IPS-18c (cell line): ENCODE measurements at regions not wholly inside any gene's neighbourhood (a gene's known extent, or its start where the extent isn't known, plus 50 kb on each side); places are given as distances from the start of the nearest gene placed in this dataset.

ENCODE experiments used
- H3K4me3 ChIP-seq: 2 replicates; pipeline ENCODE4 v1.7.0; 2013; ENCODE audit warnings: low read depth, mild to moderate bottlenecking, low read length, moderate library complexity; ENCODE audit not compliant: insufficient read depth
- H3K9me3 ChIP-seq: one replicate; pipeline ENCODE4 v1.6.1; 2013; ENCODE audit warnings: mild to moderate bottlenecking, low read length, moderate library complexity; ENCODE audit not compliant: control insufficient read depth, insufficient read depth

DNA sequence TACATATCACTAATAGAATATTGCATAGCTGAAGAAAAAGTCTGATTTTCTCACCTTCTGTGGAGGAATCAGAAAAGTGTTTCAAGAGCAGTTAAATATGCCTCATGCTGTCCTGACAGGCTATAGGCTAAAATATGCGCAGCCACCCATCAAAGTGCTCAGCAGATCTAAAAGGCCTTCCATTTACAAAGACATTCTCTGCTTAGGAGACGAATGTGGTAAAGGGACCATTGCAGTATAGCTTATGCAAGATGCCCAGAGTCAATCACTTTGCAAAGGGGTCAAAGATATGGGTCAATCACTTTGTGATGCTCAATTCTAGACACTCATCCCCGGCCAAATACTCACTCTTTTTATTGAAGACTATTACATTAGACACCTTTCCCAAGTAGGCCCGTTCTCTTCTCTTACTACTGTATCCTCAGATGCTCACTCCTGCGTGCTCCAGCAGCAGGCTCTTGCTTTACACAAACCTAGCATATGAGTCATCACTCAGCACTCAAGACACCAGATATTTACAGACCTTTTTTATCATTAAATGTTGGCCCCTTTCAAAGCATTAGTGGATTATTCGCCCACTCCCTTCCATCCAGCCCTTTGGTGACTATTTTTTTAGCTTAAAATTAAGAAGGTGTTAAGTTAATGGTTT, 568.2 kb upstream of the CDH18 start:
- H3K9me3 ChIP-seq, result no peaks in the 10 kb centered on the region
- no peak overlapping the region for H3K4me3 ChIP-seq

DNA sequence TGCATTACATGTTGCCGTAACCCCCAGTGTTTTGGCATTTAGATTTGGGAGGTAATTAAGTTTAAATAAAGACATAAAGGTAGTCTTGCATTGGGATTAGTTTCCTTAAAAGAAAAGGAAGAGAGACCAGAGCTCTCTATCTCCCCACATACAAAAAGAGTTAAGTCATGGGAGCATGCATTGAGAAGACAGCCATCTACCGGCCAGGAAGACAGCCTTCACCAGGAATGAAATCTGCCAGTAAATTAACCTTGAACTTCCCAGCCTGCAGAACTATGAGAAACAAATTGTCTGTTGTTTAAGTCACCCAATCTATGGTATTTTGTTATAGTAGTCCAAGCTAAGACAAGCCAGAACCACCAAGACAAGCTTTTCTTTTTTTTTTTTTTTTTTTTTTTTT, 567.0 kb upstream of the CDH18 start:
- no peaks in the 10 kb centered on the region for H3K9me3 ChIP-seq
- no peak overlapping the region for H3K4me3 ChIP-seq

DNA sequence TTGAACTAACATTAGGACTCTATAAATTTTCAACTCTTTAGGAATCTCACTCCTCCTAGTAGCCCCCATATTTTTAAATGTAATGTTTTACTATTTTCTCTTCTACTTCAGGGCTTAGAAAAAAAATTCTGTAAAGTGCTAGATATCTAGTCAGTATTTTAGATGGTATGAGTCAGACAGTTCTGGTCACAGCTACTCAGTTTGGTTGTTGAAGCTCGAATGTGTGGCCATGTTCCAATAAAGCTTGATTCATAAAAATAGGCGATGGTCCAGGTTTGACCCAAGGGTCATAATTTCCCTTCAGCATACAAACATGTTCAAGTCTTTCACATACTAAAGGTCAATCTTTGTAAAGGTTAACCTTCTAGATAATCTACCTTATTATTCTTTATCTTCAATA, 566.0 kb upstream of the CDH18 start:
- Histone ChIP-seq H3K4me3 (no peak overlapping the region), H3K9me3 (no peaks in the 10 kb centered on the region)

DNA sequence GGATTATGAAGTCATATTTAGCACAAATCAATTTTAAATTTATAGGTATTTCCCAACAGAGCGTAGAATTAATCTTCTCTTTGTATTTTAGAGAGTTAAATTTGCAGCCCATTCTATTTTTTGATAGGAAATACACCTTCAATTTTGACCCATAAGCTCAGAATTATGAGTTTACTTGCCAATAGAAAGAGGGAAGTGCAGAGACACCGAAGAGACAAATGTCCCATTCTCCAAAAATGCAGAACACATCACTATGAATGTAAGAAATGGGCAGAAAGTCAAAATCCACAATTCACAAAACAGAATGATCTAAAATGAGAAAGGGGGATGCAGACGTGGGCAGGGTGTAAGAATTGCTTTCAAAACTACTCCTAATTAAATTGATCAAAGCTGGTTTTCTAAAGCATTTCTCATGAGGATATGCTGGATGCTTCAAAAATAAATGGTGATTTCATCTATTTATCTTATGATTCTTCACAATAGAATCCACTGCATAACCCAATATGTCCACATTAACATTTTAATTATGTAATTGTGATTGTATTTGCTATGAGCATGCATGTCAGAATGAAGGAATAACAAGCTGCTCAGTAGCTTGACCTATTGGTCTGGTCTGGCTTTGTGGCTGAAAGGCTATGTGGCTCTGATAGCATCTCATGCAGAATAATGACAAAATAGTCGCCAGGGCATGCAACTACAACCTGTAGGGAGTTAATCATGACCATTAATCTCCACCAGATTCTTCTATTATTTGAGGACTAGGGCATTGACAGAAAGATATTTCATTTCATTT, 550.1 kb upstream of the CDH18 start:
- Histone ChIP-seq H3K4me3 (no peak overlapping the region), H3K9me3 (no peaks in the 10 kb centered on the region)

DNA sequence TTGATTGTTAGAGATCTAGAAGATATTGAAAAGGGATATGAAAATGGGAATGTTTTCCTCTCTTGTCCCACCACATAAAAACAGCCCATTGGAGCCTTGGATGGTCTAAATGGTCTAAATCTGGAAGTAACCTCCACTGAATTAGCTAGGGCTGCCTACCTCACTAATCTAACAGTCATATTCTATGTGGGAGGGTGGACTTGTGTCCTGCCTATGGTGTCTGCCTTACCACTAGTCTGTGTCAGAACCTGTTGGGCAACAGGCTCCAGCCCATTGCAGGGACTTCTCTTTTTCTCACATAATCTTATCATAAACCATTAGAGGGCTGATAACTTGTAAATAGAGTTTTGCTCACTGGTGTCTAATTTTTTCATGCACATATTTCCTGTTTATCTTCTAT, 548.8 kb upstream of the CDH18 start:
- Histone ChIP-seq H3K4me3 (no peak overlapping the region), H3K9me3 (no peaks in the 10 kb centered on the region)

DNA sequence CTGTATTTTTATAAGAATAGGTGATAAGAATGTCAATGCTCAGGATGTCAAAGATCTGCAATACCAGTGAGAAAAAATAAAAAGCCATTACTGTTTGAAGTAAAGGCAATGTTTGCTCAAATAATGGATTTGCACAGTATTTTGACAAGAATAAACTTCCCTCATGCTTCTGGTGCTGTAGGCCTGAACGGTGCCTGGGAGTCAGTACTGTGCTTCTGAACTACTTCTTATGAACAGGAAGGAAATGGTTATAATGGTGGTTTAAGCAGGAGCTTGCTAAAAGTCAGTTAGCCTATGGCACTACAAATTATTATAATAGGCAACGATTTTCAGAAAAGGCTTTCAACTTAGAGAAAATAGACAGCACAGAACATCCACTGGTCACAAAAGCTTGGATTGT, 548.3 kb upstream of the CDH18 start:
- Histone ChIP-seq H3K9me3 (no peaks in the 10 kb centered on the region), H3K4me3 (no peak overlapping the region)

DNA sequence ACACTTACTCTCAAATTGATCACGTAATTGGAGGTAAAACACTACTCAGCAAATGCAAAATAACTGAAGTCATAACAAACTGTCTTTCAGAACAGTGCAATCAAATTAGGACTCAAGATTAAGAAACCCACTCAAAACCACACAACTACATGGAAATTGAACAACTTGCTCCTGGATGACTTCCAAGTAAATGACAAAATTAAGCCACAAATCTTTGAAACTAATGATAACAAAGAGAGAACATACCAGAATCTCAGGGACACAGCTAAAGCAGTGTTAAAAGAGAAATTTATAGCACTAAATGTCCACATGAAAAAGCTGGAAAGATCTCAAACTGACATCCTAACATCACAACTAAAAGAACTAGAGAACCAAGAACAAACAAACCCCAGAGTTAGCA, 540.5 kb upstream of the CDH18 start:
- Histone ChIP-seq H3K9me3 (no peaks in the 10 kb centered on the region), H3K4me3 (no peak overlapping the region)

DNA sequence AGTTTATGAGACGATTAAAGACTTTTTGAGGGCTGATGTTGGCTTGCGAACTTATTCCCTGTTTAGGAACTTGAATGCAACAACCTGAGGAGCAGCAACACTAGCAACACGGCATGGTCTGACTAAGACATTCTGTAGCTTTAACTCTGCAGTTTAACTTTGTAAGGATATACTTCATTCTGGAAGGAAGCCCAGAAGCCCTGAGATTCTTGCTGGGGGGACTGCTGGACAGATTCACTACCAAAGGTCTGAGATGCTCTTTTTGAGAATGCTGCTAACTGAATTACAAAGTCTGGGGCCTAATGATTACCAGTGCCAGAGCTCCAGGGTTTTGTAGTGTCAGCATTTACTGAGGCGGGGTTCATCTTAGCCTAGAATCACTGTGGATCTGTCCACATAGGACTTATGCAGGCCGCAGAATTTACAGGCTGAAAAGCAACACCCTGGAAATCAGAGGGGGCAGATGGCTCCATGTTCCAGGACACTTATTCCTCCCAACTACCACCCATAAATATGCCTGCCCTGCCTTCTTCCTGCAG, 537.1 kb upstream of the CDH18 start:
- Histone ChIP-seq H3K4me3 (no peak overlapping the region), H3K9me3 (no peaks in the 10 kb centered on the region)

DNA sequence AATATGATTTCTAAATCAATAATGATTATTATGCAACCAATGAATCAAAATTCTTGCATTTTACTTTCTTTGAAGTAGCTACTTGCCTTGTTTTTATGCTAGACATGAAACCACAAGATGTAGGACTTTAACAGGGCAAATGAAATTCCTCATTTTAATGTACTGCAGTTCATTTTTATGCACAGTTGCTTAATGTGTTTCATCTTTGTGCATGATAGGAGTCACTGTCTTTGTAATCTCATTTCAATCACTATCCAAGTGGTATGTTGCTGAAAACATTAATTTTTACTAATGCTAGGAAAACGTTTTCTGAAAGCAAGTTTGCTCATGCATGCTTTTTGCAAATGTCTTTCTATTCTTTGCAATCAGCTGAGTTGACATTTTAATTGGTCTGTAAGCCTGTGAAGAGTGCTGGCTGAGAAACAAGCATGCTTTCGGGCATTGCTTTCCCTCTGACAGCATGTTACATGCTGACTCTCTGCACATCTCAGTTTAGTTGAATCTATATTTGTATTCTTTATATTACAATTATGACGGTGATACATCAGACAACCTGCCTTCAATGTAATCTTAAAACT, 535.0 kb upstream of the CDH18 start:
- no peak overlapping the region for H3K4me3 ChIP-seq
- no peaks in the 10 kb centered on the region for H3K9me3 ChIP-seq

DNA sequence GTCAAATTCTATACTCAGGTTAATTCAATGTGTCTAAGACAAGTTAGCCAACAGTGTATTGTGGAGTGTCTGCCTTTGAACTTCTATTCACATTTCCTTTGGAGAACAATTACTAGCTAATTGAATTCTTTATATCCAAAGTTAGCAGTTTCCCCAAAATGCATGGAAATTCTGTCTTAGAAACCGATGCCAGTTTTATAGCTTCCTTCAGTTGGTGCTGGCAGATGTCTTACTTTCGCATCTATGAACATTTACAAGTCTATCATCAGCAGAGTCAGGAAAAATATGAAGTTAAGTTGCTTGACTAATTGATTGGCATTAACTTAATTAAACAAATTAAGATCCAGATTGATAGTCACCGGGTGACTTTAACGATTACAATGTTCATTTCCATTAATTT, 527.6 kb upstream of the CDH18 start:
- Histone ChIP-seq H3K9me3 (no peaks in the 10 kb centered on the region), H3K4me3 (no peak overlapping the region)

DNA sequence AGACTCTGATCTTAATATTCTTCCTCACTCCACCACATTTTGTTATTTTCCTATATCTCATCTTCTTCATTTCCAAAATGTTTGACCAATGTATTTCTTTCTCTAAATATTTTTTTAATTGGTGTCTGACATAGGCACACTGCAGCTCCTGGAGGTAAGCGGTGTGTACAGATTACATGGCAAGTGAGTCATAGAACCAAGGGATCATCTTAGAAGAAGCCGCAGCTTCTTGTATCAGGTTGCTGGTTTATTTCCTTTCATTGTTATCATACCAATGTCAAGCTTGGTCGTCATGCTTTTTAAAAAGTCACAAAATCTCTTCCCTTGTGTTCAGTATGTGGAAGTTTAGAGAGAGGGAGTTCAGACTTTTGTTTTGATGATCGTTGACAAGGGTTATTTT, 526.1 kb upstream of the CDH18 start:
- Histone ChIP-seq H3K9me3 (no peaks in the 10 kb centered on the region), H3K4me3 (no peak overlapping the region)

DNA sequence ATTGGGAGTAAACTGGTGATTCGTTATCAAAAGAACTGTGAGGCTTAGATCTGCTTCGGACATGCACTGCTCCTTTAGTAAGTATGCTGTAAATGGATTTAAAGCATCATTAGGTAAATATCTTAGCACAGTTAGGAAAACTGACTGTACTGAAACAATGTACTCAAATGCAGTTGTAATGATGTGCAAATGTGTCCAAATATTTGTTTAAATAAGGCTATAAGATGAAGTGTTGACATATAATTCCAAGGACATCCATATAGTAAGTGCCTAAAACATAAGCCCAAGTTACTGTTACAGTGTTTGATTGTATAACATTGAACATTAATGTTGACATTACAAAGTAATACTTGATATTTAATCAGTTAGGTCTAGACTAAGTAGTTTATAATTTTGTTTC, 512.5 kb upstream of the CDH18 start:
- no peaks in the 10 kb centered on the region for H3K9me3 ChIP-seq
- no peak overlapping the region for H3K4me3 ChIP-seq

DNA sequence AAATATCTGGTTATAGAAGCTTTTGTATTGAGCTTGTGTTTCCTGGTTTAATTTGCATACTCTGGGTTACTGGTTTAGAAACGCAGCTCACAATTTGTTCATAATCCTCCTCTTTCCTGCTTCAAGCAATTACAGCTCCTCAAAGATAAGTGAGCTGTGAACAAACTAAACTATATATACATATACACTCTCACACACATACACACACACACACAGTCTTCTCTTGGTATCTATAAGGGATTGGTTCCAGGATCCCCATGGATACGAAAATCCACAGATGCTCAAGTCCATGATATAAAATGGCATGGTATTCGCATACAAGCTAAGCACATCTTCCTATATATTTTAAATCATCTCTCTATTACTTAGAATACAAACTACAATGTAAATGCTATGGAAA, 510.9 kb upstream of the CDH18 start:
- no peaks in the 10 kb centered on the region for H3K9me3 ChIP-seq
- no peak overlapping the region for H3K4me3 ChIP-seq

DNA sequence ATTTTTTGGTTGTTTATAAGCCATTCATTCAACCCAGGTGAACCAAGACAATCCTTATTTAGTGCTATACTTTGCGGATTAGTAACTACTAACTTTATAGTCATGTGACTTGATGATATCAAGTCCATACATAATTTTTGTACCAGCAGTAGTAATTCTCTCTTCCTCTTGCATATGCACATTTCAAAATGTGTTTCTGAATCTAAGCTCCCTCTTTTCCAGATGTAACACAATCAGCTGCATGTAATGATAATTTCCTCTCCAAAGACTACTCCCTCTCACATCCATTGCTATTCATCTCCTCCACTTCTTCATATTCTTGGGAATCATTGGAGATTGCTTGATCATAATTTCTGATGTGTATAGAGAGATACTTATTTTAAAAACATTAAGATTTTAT, 510.1 kb upstream of the CDH18 start:
- H3K4me3 ChIP-seq, result no peak overlapping the region
- no peaks in the 10 kb centered on the region for H3K9me3 ChIP-seq

DNA sequence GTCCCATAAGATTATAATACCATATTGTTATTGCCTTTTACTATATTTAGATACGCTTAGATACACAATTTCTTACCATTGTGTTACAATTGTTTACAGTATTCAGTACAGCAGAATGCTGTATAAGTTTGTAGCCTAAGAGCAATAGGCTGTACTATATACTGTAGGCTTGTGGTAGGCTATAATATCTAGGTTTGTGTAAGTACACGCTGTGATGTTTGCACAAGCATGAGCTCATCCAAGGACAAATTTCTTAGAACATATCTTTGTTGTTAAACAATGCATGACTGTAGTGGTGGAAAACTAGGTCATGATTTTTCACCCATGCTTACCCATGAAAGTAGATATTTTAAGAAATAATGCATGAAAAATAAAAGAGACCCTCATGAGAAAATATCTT, 509.4 kb upstream of the CDH18 start:
- Histone ChIP-seq H3K9me3 (no peaks in the 10 kb centered on the region), H3K4me3 (no peak overlapping the region)

DNA sequence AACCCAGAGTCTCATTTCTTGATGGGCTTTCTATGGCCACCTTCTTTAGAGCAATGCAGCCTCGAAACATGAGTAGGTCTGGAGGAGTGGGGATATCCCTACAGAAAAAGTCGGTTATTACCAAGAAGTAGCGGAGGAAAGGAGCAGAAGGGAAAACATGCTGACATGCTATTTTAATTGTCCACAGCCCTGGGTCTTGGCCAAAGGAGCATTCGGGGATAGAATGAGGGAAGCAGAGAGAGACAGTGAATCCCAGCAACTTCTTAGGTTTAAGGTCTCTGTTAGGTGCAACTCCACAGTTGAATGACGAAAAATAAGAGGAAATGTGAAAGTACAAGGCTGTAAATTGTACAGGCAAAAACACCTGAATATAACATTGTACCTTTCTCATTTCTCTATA, 506.7 kb upstream of the CDH18 start:
- no peak overlapping the region for H3K4me3 ChIP-seq
- no peaks in the 10 kb centered on the region for H3K9me3 ChIP-seq

DNA sequence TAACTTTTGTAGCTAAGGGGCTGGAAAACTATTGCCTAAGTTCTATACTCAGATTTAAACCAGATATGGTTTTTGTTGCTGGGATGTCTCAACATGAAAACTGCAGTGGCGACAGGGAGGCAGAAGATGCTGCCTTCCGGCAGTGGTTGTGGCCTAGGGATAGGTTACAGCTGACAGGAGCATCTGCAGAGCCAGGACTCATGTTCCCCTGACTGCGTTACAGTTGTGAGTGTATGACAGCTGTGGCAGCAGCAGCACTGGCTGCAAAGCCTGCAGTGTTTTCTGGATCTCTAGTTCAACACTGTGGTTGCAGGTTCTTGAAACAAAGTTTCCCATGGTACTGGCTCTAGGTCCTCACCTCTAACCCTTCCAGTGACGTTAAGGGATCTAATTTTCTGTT, 498.8 kb upstream of the CDH18 start:
- no peaks in the 10 kb centered on the region for H3K9me3 ChIP-seq
- no peak overlapping the region for H3K4me3 ChIP-seq

DNA sequence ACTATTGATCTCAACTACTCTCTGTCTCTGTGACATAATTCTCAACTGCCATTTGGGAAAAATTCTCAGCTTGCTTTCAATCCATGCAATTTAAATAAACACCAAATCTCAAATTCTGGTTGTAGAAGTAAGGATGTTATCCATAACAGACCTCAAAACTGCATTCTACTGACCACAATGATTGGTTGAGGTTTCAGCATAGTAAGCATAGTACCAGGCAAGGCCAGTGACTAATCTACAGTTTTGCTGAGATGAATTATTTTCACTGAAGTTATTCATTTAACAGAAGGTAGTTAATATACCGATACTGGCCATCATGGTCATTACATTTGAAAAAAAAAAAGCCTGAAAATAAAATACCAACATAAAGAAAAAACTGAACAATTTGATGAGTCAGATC, 488.0 kb upstream of the CDH18 start:
- Histone ChIP-seq H3K4me3 (no peak overlapping the region), H3K9me3 (no peaks in the 10 kb centered on the region)
